SU-DHL-6 (cell line): ENCODE measurements at regions not wholly inside any gene's neighbourhood (a gene's known extent, or its start where the extent isn't known, plus 50 kb on each side); places are given as distances from the start of the nearest gene placed in this dataset.

Source experiments
- H2AFZ ChIP-seq: fragments of 200-600 bp; sonication (generic); 2 replicates; pipeline ENCODE4 v1.6.1; 2014; ENCODE audit warnings: low read depth, mild to moderate bottlenecking, moderate library complexity, mixed read lengths, antibody characterized with exemption, low read length; ENCODE audit not compliant: severe bottlenecking
- H3F3A ChIP-seq: fragments of 200-600 bp; shearing (Covaris generic); 2 replicates; pipeline ENCODE4 v1.6.0; 2016; ENCODE audit warnings: antibody characterized with exemption, mild to moderate bottlenecking; ENCODE audit not compliant: insufficient read depth
- H3K27ac ChIP-seq: fragments of 200-600 bp; sonication (generic); 2 replicates; pipeline ENCODE4 v1.5.1; 2016; ENCODE audit warnings: low read depth, mild to moderate bottlenecking, low read length, moderate library complexity, mixed read lengths
- H3K27me3 ChIP-seq: fragments of 200-600 bp; sonication (generic), shearing (Covaris generic); 2 replicates; pipeline ENCODE4 v1.6.0; 2014; ENCODE audit warnings: mild to moderate bottlenecking, low read length
- H3K36me3 ChIP-seq: fragments of 200-600 bp; sonication (generic); 2 replicates; pipeline ENCODE4 v1.6.1; 2014; ENCODE audit warnings: mild to moderate bottlenecking, low read length, mixed read lengths
- H3K4me2 ChIP-seq: fragments of 300-600, 200-600 bp; shearing (Covaris generic), sonication (generic); 2 replicates; pipeline ENCODE4 v1.6.0; 2014; ENCODE audit warnings: low read length, low read depth, mild to moderate bottlenecking; ENCODE audit not compliant: poor library complexity, severe bottlenecking
- H3K4me3 ChIP-seq: fragments of 200-600 bp; sonication (generic); 2 replicates; pipeline ENCODE4 v1.5.1; 2014; ENCODE audit warnings: antibody characterized with exemption, low read length, mild to moderate bottlenecking, mixed read lengths; ENCODE audit not compliant: insufficient read depth, poor library complexity, severe bottlenecking
- H3K79me2 ChIP-seq: fragments of 200-600 bp; sonication (generic); 2 replicates; pipeline ENCODE4 v1.6.1; 2014; ENCODE audit warnings: mild to moderate bottlenecking, low read length, moderate library complexity; ENCODE audit not compliant: insufficient read depth
- H3K9ac ChIP-seq: fragments of 200-600 bp; sonication (generic); 2 replicates; pipeline ENCODE4 v1.7.0; 2014; ENCODE audit warnings: mild to moderate bottlenecking, low read length
- H3K9me2 ChIP-seq: fragments of 200-600 bp; sonication (generic); replicated peaks from 2 replicates; pipeline ENCODE4 v1.6.1; 2014; ENCODE audit warnings: low read length; ENCODE audit not compliant: insufficient read depth
- H3K9me3 ChIP-seq: fragments of 200-600 bp; sonication (generic); 2 replicates; pipeline ENCODE4 v1.6.1; 2014; ENCODE audit warnings: low read length, mixed read lengths; ENCODE audit not compliant: insufficient read depth
- H4K20me1 ChIP-seq: fragments of 200-600 bp; sonication (generic); 2 replicates; pipeline ENCODE4 v1.6.1; 2014; ENCODE audit warnings: low read depth, mild to moderate bottlenecking, antibody characterized with exemption, low read length, moderate library complexity, mixed read lengths
- CTCF ChIP-seq: fragments of 200-600 bp; sonication (generic); IDR thresholded peaks from one replicate; pipeline ENCODE4 v1.5.1; 2017; ENCODE audit warnings: antibody characterized with exemption, mild to moderate bottlenecking, low read length, moderate library complexity; ENCODE audit not compliant: insufficient read depth, poor library complexity, severe bottlenecking
- EZH2phosphoT487 ChIP-seq: fragments of 200-600 bp; sonication (generic), shearing (Covaris generic); conservative IDR thresholded peaks from 2 replicates; pipeline ENCODE4 v1.6.1; 2018; ENCODE audit warnings: mild to moderate bottlenecking, antibody characterized with exemption, low read length, moderate library complexity, mixed read lengths

GRCh38 chr3:178099274-178099673, 437.0 kb upstream of the KCNMB2 start:
- no peaks in the 10 kb centered on the region for H3K27me3 ChIP-seq
- TF ChIP-seq CTCF (no peak), EZH2phosphoT487 (no peak)
- H3K36me3 ChIP-seq, result no peaks in the 10 kb centered on the region
- no peaks in the 10 kb centered on the region for H4K20me1 ChIP-seq
- no peak overlapping the region for H3K9ac ChIP-seq
- no peak overlapping the region for H3K4me3 ChIP-seq
- H3K9me2 ChIP-seq, result no peaks in the 10 kb centered on the region
- no peaks in the 10 kb centered on the region for H3F3A ChIP-seq
- H3K79me2 ChIP-seq, result no peaks in the 10 kb centered on the region
- no peaks in the 10 kb centered on the region for H3K9me3 ChIP-seq
- no peak overlapping the region for H3K4me2 ChIP-seq
- no peak overlapping the region for H2AFZ ChIP-seq
- H3K27ac ChIP-seq, result no peak overlapping the region

GRCh38 chr3:178099862-178100261, 436.4 kb upstream of the KCNMB2 start:
- no peak overlapping the region for H3K9ac ChIP-seq

GRCh38 chr3:178100908-178101307, 435.3 kb upstream of the KCNMB2 start:
- no peaks in the 10 kb centered on the region for H3F3A ChIP-seq
- no peaks in the 10 kb centered on the region for H3K9me3 ChIP-seq
- H3K9ac ChIP-seq, result no peak overlapping the region
- no peak overlapping the region for H3K27ac ChIP-seq
- no peaks in the 10 kb centered on the region for H3K36me3 ChIP-seq
- no peak overlapping the region for H2AFZ ChIP-seq
- no peaks in the 10 kb centered on the region for H3K9me2 ChIP-seq
- no peak overlapping the region for H3K4me2 ChIP-seq
- H3K79me2 ChIP-seq, result no peaks in the 10 kb centered on the region
- H3K4me3 ChIP-seq, result no peak overlapping the region
- H3K27me3 ChIP-seq, result no peaks in the 10 kb centered on the region
- TF ChIP-seq EZH2phosphoT487 (no peak), CTCF (no peak)
- no peaks in the 10 kb centered on the region for H4K20me1 ChIP-seq

More at GRCh38 chr3:178099862-178100261, 436.4 kb upstream of the KCNMB2 start:
- TF ChIP-seq CTCF (no peak), EZH2phosphoT487 (no peak)
- Histone ChIP-seq H3K9me2 (no peaks in the 10 kb centered on the region), H3K27ac (no peak overlapping the region), H3K4me3 (no peak overlapping the region), H3K4me2 (no peak overlapping the region), H3K27me3 (no peaks in the 10 kb centered on the region), H4K20me1 (no peaks in the 10 kb centered on the region), H3K79me2 (no peaks in the 10 kb centered on the region), H2AFZ (no peak overlapping the region), H3F3A (no peaks in the 10 kb centered on the region), H3K9me3 (no peaks in the 10 kb centered on the region), H3K36me3 (no peaks in the 10 kb centered on the region)
